CD4-positive, alpha-beta T cell treated with Interleukin-21 for 1 hour (primary cell): ENCODE measurements at regions not wholly inside any gene's neighbourhood (a gene's known extent, or its start where the extent isn't known, plus 50 kb on each side); places are given as distances from the start of the nearest gene placed in this dataset.

Experiments
- DNase-seq: peaks from one replicate; pipeline ENCODE4 v3.0.0-alpha.2; 2020

DNA sequence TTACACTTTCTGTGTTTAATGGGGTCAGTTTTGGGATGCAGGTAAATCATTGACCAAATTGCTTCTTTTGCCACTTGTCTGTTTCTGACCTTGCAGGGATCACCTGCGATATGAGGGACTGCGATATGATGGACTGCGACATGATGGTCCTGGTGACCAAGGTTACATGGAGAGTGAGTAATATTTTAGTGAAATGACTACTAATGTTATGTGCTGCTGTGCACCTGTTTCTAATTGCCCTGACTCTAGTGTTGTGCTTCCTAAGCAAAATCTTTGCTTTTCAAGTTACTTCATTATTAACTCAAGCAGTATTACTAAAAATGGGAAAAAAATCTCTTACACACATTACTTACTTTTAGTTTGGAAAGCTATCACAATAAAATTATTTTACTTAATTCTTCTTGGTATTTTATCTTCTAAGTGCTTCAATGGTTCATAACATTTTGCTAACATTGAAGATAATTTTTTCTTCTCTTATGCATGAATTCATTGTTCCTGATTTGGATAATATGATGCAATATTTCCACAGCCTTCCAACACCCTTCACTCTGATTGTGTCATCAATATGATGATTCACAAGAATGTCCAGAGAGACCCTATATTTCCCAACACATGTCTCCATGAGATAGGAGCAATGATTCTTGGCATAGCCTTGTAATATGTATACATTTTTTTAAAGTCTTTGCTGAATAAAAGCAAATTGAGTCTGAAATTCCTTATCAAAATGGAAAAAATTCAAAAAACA is 306.2 kb upstream of the AKR1E2 start:
- no peak for DNase-seq

DNA sequence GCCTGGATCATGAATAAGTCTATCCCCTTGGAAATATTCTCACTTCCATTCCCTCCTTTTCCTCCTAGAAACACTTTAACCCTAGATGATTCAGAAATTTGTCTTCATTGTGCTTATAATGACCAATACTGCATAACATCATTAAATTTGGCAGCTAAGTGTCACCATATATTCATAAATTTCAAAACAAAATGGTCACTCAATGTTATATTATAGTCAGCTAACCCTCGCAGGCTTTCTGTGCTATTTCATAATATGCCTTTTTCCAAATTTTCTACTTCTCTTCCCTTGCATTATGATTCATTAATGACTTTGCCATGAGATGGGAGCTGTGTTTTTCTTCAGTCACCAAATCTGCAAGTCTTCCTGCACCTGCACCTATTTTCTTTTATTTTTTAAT is 308.3 kb upstream of the AKR1E2 start:
- DNase-seq: no peak

DNA sequence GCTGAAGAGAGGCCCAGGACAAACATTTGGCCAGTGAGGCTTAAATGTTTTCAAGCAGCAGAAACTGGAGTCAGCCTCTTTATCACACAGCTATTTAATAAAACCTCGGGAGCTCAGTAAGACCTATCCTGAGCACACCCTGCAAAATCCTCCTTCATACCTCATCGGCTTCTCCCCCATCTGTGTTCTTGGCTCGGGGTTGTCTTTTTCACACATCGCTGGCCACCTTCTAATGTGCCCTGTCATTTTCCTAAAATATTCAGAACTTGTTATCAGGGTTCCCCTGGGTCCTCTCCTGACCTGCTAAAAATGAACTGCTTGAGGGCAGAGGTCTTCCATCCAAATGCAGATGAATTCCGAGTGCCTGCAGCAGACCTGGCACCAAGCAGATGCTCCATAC is 310.3 kb upstream of the AKR1E2 start:
- no peak for DNase-seq

DNA sequence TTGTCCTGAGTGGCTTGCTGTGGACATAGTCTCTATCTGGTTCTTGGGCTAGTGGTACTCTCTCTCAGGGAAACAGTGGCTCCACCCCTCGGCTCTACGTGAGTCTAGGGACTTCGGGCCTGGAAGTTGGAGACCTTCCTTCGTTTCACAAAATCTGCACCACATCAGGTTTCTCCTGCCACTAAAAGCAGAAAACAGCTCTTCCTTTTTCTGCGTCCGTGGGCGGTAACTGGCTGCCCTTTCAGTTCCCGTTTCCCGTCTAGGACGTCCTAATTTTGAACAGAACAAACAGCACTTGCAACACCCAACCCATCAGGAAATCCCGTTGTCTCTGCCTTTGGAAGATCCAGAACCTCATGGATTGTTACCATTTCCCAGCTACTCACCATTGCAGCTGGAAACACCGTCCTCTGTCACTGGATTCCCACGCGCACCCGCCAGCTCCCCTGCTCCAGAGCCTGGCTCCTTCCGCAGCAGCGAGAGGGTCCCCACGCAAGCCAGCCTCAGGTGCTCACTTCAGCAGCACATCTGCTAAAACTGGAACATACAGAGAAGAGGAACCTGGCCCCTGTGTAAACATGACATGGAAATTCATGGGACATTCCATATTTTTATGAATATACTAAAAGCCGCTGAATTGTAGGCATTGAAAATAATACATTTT is 311.4 kb upstream of the AKR1E2 start:
- peak; percentile 10 for DNase-seq

DNA sequence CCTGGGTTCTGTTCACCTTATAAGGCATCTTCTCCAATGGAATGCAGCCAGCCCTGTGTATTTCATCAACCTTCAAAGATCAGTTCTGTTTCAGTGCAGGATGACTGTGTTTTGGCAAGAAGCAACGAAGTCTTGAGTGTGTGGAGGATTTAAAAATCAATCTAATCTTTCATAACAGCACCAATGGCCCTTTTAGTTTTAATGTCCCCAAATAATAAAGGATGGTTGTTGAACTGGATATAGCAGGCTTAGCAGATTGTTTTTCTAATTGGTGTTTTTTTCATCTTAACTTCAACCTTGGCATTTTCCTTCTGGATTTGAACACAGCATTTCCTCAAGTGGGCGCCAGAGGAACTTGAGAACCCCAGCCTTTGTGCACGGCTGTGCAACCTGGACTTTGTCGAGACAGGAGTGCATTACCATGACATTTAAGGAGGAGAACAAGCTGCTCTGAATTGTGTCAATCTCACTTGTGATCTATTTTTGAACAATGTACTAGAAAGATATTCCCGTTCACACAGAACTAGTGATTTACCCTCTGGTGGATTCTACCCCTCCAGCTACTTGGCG is 313.3 kb upstream of the AKR1E2 start:
- no peak for DNase-seq

DNA sequence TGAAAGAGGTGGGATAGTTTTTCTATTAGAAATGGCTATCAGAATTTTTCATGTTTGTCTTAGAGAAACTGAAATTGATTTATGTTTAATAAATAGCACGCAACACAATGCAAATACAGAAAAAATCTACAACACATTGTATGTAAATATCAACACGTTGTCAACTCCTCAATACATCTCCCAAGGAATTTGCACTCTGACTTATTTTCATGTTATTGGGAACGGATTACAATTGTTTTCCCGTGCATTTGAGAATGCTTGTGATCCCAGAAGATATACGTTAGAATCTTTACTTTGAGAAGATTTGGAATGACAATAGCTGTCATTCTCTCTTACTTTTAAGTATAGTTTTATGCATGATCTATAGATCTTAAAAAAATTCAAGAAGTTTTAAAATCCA is 313.8 kb upstream of the AKR1E2 start:
- DNase-seq: no peak

DNA sequence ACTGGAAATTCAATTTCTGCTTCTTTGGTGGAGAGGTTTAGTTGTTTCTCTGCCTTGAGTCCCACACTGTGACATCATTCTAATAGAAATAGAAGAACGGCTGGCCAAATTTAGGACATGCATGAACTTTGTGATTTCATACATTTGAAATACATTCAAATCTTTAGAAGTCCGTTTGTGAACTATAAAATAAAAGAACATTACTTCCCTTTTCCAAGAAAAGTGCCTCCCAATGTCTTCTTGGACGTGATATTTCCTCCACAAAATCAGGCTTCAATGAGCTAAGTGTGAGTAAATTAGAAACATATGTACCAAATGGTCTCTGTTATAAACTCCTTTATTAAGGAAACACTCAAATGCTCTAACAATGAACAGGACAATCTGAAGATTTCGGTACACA is 314.5 kb upstream of the AKR1E2 start:
- DNase-seq: no peak

DNA sequence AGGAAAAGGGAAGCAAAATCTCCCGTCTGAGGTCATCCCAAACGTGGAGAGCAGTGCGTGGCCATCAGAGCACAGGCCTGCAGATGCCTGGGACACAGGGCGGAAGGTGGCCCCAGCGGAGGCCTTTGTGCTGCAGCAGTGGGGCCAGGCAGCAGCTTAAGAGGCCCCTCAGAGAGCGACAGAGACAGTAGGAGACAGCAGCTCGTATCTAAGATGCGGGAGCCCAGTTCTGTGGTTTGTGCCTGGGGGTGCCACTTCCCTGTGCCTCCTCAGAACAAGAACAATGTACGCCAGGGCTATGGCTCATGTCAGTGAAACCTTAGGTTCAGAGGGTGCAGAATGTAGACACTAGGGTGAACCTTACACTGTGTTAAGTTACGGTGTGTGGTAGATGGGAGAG is 316.6 kb upstream of the AKR1E2 start:
- no peak for DNase-seq

DNA sequence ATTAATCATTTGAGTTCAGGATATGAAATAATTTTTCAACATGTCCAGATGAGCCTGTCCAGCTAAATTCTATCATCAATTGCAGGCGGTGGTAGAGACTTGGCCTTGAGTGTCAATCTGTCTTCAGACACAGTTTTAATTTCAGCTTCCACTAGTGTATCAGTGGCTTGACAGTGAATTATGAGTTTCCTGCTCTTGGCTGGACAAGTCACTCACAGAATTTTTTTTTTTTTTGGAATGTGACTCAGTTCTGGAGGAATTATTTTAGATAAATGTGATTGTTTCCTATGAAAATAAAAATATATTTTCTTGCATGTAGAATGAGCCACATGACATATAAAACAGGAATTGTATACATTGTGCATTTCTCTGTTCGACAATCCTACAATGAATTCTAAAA is 319.9 kb upstream of the AKR1E2 start:
- no peak for DNase-seq

DNA sequence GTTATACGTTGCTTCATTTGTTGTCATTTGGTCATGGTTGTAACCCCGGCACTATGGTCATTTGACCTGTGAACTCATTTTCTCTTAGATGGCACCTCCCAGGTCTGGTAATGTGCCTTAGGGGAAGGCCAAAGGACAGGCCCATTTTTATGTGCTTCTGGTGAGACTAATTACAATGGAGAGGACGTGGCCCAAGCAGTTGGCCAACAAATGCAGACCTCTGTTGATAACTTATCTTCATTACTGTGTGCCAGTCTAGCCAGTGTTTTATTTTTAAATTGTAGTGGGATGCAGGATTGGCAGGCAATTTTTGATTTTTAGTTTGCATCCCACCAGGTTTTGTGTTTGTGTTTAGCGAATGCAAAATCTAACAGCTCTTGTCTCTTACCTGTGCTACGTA is 321.5 kb upstream of the AKR1E2 start:
- DNase-seq: no peak

DNA sequence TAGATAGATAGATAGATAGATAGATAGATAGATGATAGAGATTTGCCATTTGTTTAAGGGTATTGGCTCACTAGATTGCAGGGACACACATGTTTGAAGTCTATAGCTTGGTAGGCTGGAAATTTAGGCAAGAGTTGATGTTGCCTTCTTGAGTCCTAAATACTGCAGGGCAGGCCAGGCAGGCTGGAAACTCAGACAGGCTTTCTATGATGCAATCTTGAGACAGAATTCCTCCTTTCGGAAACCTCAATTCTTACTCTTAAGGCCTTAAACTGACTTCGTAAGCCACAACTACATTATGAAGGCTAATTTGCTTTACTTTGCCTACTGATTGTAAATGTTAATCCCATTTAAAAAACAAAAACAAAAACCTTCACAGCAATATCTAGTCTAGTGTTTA is 322.9 kb upstream of the AKR1E2 start:
- no peak for DNase-seq

DNA sequence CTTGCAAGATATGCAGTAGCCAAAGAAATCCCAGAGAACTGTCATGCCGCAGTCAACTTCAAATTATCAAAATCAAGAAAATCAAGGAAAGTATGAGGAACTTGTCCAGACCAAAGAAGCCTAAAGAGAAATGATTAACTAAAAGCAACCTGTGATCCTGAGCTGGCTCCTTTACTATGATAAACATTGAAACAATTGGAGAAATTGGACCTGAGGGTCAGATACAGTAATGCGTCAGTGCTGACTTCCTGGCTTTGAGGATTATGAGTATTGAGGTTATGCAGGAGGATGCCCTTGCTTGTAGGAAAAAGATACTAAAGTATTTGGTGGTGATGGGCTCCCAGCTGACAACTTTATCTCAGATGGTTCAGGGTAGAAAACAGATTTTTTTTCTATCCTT is 324.7 kb upstream of the AKR1E2 start:
- no peak for DNase-seq

DNA sequence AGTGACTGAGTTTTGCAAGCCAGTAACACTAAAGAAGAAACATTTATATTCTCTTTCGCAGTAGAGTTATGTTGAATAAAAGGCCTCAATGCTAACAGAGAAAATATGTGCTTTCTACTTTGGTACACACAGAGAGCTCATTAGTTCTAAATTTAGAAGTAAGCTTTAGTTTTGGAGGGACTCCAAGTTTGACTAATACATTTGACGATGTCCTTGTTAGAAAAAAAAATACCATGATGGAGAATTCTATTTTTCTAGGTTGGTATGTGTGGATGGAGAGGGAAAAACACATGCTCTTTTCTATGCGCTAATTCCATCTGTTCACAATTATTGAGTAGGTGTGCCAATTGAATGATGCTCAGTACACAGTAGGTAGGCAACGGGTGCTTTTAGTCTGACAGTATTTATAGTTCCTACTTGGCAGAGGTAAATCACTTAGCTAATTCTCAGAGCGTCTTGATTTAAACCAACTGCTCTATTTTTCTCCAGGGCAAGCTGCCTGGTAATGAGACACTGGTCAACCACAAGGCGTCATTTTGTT is 327.2 kb upstream of the AKR1E2 start:
- DNase-seq: no peak

DNA sequence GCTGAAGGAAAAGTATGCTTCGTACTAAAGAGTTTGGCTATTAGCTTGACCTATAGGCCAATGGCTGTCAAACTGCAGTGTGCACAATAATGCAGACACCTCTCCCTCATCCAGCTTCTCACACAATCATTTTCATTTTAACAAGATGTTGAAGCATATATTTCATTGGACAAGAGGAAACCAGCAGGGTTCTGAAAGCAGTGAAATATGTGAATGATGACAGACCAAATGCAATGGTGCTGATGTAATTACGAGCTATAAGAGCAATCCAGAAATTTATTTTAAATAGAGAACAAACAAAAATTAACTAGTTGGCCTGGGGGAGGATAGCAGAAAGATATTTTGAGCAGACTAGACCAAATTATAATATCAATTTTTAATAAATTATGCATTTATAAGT is 331.5 kb upstream of the AKR1E2 start:
- no peak for DNase-seq

DNA sequence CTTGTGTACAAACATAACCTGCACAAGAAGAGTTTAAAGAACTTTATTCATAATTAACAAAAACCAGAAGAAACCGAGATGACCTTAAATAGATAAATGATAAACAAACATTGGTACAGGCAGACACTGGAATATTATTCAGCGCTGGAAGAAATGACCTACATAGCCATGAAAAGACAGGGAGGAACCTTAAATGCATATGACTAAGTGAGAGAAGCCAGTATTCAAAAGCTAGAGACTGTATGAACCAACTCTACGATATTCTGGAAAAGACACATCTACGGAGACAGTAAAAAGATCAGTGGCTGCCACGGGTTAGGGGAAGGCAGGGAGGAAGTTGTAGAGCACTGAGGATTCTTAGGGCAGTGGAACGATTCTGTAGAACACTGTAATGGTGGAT is 333.8 kb upstream of the AKR1E2 start:
- DNase-seq: no peak

DNA sequence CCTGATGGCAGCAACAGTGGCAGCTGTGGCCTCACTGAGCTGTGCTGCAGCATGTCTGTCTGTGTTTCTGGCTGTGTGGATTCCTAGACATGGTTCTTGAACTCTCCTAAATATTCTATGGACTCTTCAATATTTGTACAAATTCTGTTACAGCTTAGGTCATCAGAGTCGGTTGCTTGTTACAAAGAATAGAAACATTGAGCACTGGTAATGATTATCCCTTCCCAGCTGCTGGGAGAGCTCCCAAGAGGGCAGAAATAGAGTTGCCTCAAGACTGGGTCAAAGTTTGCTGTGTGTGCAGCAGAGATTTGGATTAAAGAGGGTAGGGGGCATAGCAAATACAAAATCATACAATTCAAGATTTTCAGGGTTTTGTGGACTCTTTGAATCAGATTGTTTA is 337.1 kb upstream of the AKR1E2 start:
- no peak for DNase-seq

DNA sequence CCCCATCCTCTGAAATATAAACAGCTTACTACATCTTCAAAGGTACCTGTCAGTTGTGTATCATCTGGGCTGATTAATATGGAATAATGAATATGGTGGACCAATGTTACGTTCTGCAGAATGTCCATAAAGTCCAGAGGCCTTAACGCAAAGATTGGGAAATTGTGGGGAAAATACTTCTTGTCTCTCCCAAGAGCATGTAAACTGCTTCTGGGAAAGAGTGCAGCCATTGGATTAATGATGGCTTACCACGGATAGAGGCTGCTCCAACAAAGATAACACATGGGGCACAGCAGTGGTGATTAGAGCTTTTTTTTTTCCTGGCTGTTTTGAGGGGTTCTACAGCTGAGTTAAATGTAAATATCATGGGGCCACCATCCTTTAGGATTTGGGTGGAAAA is 340.4 kb upstream of the AKR1E2 start:
- DNase-seq: no peak

DNA sequence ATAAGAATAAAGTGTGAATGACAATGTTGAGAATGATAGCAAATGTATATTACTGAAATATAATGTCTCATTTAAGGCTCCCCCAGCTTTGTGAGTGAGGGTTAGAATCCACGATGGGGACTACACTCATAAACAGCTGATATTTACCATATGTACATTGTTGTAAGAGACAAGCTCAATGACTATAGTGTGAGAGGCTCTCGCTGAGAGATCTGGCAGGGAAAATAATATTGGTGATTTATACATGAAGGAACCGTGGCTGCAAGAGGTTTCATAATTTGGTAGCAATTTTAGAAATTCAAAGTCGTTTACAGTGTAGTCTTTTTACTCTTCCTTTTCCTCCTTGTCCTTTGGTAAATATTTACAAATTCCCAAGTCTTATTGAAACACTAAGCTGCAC is 342.2 kb upstream of the AKR1E2 start:
- no peak for DNase-seq

DNA sequence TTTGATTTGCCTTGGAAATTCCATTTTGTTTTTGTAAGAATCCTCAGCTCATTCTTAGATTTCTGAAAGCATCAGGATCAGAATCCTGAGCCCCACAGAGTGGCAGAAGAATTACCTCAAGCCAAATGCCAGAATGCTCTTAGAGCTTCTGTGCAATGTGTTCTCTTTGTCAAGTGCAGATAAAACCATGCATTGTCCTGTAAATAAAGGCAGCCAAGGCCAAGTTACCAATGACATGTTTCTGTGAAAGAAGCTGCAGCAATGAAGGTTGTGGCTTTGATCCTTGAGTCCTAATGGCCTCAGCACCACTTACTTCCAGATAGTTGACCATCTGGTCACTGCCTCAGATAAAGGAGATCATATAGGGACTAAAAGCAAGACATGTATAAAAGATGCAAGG is 343.3 kb upstream of the AKR1E2 start:
- no peak for DNase-seq

DNA sequence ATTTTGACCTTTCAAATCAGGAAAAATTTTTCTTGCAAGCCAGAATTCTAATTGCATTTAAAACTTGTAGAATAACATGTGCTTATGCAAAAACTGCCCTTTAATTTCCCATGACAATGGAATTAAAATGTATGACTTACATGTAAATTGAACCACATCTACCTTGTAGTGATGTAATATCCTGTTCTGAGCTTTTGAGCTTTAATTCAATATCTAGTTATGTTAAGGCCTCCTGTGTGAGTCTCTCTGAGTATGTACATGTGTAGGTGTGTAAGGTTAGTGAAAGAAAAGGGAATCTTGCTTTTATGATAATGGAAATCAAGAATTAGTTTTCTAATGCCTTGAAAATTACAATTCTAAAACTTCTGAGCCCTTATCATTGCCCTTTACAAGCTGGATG is 344.8 kb upstream of the AKR1E2 start:
- DNase-seq: no peak

DNA sequence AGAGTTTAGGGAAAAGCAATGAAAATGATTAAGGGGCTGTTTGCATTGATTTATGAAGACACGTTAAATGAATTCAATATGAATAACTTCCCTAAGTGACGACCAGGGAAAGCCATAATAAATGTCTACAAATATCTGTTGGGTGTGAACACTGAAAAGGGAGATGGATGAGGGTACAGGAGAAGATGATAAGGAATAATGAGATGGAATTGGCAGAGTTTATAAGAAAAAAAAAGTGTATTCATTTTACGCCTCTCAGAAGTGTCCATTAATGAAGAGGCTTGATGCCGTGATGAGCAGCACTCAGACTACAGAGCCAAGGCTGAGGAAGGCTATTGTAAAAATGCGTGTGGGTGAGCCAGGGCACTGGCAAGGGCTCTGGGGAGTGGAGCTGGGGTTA is 346.7 kb upstream of the AKR1E2 start:
- DNase-seq: no peak

DNA sequence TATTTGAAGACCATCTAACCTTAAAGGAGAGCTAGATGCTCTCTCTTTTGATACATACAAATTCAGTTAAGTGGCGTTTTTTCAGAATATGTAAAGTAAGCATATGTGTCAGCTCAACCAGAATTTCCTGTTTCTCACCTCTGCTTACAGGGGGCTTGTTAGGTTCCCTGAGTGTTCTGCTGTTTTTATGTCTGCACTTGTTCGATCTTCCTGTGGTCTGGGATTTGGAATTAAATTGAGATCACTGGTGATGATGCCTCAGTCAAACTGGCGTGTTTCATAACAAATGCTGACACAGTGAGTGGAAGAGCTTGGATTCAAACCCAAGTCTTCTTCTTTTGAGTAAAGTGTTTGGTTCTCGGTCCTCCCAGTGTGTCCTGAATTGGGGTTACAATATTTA is 348.3 kb upstream of the AKR1E2 start:
- no peak for DNase-seq

DNA sequence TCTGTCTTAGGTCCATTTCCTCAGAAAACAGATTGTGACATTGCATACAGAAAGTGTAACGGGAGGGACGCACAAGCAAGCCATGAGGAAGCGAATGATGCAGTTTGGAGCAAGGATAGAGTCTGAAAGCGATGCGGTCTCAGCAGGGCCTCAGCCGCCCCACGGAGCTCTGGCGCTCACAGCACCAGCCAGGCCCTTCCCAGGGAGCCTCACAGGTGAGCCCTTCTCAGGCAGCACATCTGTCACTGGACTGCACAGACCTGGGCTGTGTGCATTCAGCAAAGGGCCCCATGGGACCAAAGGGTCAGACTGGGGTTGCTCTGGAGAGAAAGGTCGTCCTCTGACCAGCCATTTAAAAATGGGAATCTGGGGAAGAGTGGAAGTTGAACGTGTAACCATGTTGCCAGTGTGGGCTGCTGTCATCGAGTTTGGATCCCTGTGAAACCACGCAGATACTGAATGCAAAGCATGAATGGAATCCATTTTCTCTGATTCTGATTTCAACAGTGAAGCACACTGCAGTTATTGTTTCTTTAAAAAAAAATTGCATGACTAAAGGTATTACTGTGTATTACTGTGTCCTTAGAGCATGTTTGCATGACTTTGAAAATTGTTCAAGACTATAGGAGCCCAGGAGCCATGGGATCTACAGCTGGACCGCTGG is 350.0 kb upstream of the AKR1E2 start:
- no peak for DNase-seq

DNA sequence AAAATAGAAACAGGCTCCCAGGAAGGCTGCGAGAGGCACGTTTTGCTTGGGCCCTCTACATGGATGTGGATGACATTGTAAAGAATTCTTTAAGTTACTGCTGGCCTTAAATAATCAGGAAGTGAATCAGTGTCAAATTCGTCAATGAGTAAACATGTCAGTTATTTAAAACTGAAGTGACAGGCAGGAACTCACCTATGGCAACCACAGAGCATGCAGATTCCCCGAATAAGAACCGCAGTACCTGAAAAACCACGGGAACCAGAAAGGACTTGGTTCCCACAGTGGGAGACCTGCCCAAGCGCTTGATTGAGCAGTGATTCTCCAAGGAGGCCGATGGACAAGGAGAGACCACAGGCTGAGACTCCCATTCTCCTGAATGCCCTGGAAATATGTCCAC is 351.2 kb upstream of the AKR1E2 start:
- DNase-seq: no peak
